CD4-positive, alpha-beta T cell (primary cell): ENCODE measurements at regions not wholly inside any gene's neighbourhood (a gene's known extent, or its start where the extent isn't known, plus 50 kb on each side); places are given as distances from the start of the nearest gene placed in this dataset.

Experiments
- ATAC-seq: fragments of 200-7000 bp; cut with Tn5 transposase; one replicate; pipeline ENCODE4 v1.10.0; 2022; ENCODE audit warnings: mild to moderate bottlenecking; ENCODE audit not compliant: poor library complexity
- CTCF ChIA-PET: fragments of 350-600 bp; sonication (Branson Sonifier 250); formaldehyde crosslinking; loops from one replicate; lab custom pipeline; 2021; ENCODE audit warnings: antibody characterized with exemption, inconsistent platforms; lab: Charles Lee
- POLR2A ChIA-PET: fragments of 350-600 bp; sonication (Branson Sonifier 250); formaldehyde crosslinking; loops from one replicate; lab custom pipeline; 2021; ENCODE audit warnings: antibody characterized with exemption, inconsistent platforms; lab: Charles Lee
- DNase-seq, 14 experiments: peaks; one replicate each; pipeline ENCODE4 v3.0.0-alpha.2; 2013 to 2020; ENCODE audit warnings: mixed read lengths in 2 of 14
- H3K27ac ChIP-seq, 2 donors: one replicate each; pipeline versions ENCODE4 v1.5.1 to v1.7.0; 2013; ENCODE audit warnings: low read length in 2 of 2, low read depth in 1 of 2, mild to moderate bottlenecking in 1 of 2
- H3K27me3 ChIP-seq, 2 experiments: 1 replicate in 1 of 2; 2 replicates in 1 of 2; pipeline versions ENCODE4 v1.6.1 to v1.7.0; 2013; ENCODE audit warnings: low read length in 2 of 2, control low read depth in 1 of 2, mild to moderate bottlenecking in 1 of 2, moderate library complexity in 1 of 2; ENCODE audit not compliant: insufficient read depth in 2 of 2, control insufficient read depth in 1 of 2
- H3K36me3 ChIP-seq: one replicate; pipeline ENCODE4 v1.6.1; 2013; ENCODE audit warnings: low read length, control low read depth; ENCODE audit not compliant: insufficient read depth
- H3K4me1 ChIP-seq: one replicate; pipeline ENCODE4 v1.6.1; 2013; ENCODE audit warnings: low read length, control low read depth; ENCODE audit not compliant: insufficient read depth
- H3K4me3 ChIP-seq: one replicate; pipeline ENCODE4 v1.5.1; 2013; ENCODE audit warnings: mild to moderate bottlenecking, low read length, moderate library complexity
- H3K9me3 ChIP-seq, 2 experiments: 1 replicate in 1 of 2; 2 replicates in 1 of 2; pipeline versions ENCODE4 v1.6.1 to v1.7.0; 2013; ENCODE audit warnings: low read length in 2 of 2, mild to moderate bottlenecking in 2 of 2, control low read depth in 1 of 2, moderate library complexity in 1 of 2; ENCODE audit not compliant: control insufficient read depth in 1 of 2, insufficient read depth in 1 of 2
- H3K27ac Mint-ChIP-seq: one replicate; pipeline ENCODE4 v1.8.0; 2020; ENCODE audit warnings: mixed read lengths
- H3K27me3 Mint-ChIP-seq: one replicate; pipeline ENCODE4 v1.8.0; 2021; ENCODE audit warnings: mixed read lengths
- H3K36me3 Mint-ChIP-seq: one replicate; pipeline ENCODE4 v1.8.0; 2021; ENCODE audit warnings: low read depth, mixed read lengths
- H3K4me1 Mint-ChIP-seq: one replicate; pipeline ENCODE4 v1.8.0; 2021; ENCODE audit warnings: low read depth, mixed read lengths
- H3K4me3 Mint-ChIP-seq: one replicate; pipeline ENCODE4 v1.8.0; 2020; ENCODE audit warnings: mild to moderate bottlenecking, mixed read lengths
- H3K9me3 Mint-ChIP-seq: one replicate; pipeline ENCODE4 v1.8.0; 2020; ENCODE audit warnings: mixed read lengths
- intact Hi-C, 2 experiments: fragments of 100-400 bp; cut with DNase I in 1 of 2; cut with micrococcal nuclease in 1 of 2; formaldehyde crosslinking; loops; one replicate each; pipeline versions ENCODE4 v1.15.1 to v1.9.0; 2023 to 2025; cut with DNase I, micrococcal nuclease
- TF ChIP-seq, protein P1 (sequence below): fragments of 200-600 bp; IDR thresholded peaks from one replicate; pipeline ENCODE4 v1.8.0; 2022; ENCODE audit warnings: antibody characterized with exemption, mild to moderate bottlenecking

DNA sequence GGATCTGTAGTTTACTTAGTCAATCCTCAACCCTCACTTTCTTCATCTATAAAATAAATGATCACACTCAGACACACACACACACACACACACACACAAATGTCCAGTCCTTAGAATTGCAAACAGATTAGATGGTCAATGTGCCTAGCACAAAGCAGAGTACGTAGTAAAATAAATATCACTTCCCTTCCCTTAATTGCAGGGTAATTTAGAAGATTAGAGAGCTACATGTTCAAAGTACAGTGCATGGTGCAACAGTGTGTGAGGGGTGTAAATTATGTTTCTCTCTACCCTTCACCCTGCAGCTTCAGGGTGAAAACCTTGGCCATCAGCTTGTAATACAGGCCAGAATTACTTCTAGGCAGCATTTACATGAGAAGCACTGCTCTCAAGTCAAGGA is 187.0 kb upstream of the GHITM start:
- peaks cover 22% of the 10 kb centered on the region for H3K27me3 Mint-ChIP-seq
- Histone ChIP-seq H3K27me3 (no peaks in the 10 kb centered on the region), H3K27ac (no peak overlapping the region), H3K4me1 (no peaks in the 10 kb centered on the region), H3K9me3 (no peaks in the 10 kb centered on the region), H3K36me3 (no peaks in the 10 kb centered on the region), H3K4me3 (no peak overlapping the region)
- no peak for ATAC-seq
- ChIA-PET POLR2A (no interaction called here), CTCF (no interaction called here)
- no peak for DNase-seq
- H3K36me3 Mint-ChIP-seq: no peaks in the 10 kb centered on the region
- H3K4me3 Mint-ChIP-seq: no peak overlapping the region
- no peaks in the 10 kb centered on the region for H3K4me1 Mint-ChIP-seq
- TF ChIP-seq, protein P1, sequence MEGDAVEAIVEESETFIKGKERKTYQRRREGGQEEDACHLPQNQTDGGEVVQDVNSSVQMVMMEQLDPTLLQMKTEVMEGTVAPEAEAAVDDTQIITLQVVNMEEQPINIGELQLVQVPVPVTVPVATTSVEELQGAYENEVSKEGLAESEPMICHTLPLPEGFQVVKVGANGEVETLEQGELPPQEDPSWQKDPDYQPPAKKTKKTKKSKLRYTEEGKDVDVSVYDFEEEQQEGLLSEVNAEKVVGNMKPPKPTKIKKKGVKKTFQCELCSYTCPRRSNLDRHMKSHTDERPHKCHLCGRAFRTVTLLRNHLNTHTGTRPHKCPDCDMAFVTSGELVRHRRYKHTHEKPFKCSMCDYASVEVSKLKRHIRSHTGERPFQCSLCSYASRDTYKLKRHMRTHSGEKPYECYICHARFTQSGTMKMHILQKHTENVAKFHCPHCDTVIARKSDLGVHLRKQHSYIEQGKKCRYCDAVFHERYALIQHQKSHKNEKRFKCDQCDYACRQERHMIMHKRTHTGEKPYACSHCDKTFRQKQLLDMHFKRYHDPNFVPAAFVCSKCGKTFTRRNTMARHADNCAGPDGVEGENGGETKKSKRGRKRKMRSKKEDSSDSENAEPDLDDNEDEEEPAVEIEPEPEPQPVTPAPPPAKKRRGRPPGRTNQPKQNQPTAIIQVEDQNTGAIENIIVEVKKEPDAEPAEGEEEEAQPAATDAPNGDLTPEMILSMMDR: no peak
- H3K27ac Mint-ChIP-seq: no peak overlapping the region
- intact Hi-C loops: no loop called here
- no peaks in the 10 kb centered on the region for H3K9me3 Mint-ChIP-seq

GRCh38 chr10:83953589-83953988 is 185.7 kb upstream of the GHITM start:
- H3K4me1 ChIP-seq: no peaks in the 10 kb centered on the region
- no peaks in the 10 kb centered on the region for H3K36me3 ChIP-seq
- H3K27ac ChIP-seq: no peak overlapping the region
- intact Hi-C loops: no loop called here
- H3K36me3 Mint-ChIP-seq: no peaks in the 10 kb centered on the region
- H3K27me3 Mint-ChIP-seq: peaks cover 22% of the 10 kb centered on the region
- CTCF ChIA-PET: no interaction called here
- H3K27me3 ChIP-seq: no peaks in the 10 kb centered on the region
- H3K4me3 Mint-ChIP-seq: no peak overlapping the region
- no peak for ATAC-seq
- H3K9me3 ChIP-seq: peaks cover 0 to 5% of the 10 kb centered on the region in 2 experiments
- TF ChIP-seq, protein P1: no peak
- H3K27ac Mint-ChIP-seq: no peak overlapping the region
- H3K4me3 ChIP-seq: no peak overlapping the region
- no peaks in the 10 kb centered on the region for H3K9me3 Mint-ChIP-seq
- no peaks in the 10 kb centered on the region for H3K4me1 Mint-ChIP-seq
- POLR2A ChIA-PET: no interaction called here
- no peak for DNase-seq

GRCh38 chr10:83954193-83954799 is 185.0 kb upstream of the GHITM start:
- ChIA-PET CTCF (no interaction called here), POLR2A (no interaction called here)
- no peaks in the 10 kb centered on the region for H3K4me1 Mint-ChIP-seq
- Histone ChIP-seq H3K4me1 (no peaks in the 10 kb centered on the region), H3K27ac (no peak overlapping the region), H3K9me3 (peaks cover 0 to 5% of the 10 kb centered on the region in 2 experiments), H3K36me3 (no peaks in the 10 kb centered on the region), H3K27me3 (no peaks in the 10 kb centered on the region), H3K4me3 (no peak overlapping the region)
- H3K9me3 Mint-ChIP-seq: no peaks in the 10 kb centered on the region
- TF ChIP-seq, protein P1: no peak
- no peaks in the 10 kb centered on the region for H3K36me3 Mint-ChIP-seq
- no peak overlapping the region for H3K4me3 Mint-ChIP-seq
- no peak for DNase-seq
- ATAC-seq: no peak
- peaks cover 22% of the 10 kb centered on the region for H3K27me3 Mint-ChIP-seq
- H3K27ac Mint-ChIP-seq: no peak overlapping the region
- intact Hi-C loops: no loop called here
